ENCODE measurements at regions not wholly inside any gene's neighbourhood (a gene's known extent, or its start where the extent isn't known, plus 50 kb on each side); places are given as distances from the start of the nearest gene placed in this dataset.
"Not testable (repeated sequence)": the region's sequence is repeated elsewhere in the genome, so short reads cannot be mapped to it uniquely, and the experiment has no call there.

DNA sequence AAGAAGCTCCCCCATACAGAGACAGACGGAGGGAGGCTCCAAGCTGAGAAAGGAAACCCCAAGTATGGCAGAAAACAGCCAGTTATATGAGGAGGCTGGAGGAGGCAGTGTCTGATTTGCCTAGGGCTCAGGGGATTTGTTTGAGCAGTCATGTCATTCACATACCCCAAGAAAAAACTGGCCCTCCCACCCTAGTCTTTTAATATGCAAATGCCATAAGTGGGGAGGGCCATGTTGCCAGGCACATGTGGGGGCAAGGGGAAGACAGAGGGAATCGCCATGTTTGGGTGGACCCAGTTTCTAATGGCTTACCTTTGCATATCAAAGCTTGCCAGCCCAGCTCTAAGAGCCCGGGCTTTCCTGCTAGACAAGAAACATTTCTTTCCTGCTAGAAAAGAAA, 1163.8 kb downstream of the TAF11L14 start:
- Histone ChIP-seq H2AFZ (ENCODE audit: low read length) (no peak overlapping the region), H3K79me2 (ENCODE audit: control insufficient read depth, insufficient read depth, low read length) (no peaks in the 10 kb centered on the region)

DNA sequence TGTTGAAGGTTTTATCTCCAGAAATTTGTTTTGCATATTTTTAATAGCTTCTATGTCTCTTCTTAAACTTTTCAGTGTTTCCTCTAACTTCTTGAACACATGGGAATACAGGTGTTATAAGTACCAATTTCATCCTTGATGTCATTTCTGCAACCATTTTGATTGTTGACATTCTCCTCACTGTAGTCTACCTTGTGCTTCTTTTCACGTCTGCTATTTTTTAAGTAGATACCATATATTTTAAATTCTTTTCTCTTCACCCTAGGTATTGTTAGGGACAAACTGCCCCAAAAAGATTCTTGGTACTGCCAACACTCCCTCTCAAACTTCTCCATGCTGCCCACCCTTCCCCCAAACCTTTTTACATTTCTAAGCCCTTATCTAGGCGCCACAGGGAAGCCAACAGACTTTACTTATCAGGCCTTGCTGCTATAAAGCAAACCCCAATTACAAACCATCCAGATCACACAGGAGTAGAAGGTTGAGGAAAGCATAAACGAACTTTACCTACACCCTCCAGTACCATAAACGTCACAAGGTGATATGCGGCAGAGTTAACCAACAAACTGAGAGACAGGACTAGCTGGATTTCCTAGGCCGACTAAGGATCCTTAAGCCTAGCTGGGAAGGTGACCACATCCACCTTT, 1165.3 kb downstream of the TAF11L14 start:
- TF ChIP-seq, protein P1, sequence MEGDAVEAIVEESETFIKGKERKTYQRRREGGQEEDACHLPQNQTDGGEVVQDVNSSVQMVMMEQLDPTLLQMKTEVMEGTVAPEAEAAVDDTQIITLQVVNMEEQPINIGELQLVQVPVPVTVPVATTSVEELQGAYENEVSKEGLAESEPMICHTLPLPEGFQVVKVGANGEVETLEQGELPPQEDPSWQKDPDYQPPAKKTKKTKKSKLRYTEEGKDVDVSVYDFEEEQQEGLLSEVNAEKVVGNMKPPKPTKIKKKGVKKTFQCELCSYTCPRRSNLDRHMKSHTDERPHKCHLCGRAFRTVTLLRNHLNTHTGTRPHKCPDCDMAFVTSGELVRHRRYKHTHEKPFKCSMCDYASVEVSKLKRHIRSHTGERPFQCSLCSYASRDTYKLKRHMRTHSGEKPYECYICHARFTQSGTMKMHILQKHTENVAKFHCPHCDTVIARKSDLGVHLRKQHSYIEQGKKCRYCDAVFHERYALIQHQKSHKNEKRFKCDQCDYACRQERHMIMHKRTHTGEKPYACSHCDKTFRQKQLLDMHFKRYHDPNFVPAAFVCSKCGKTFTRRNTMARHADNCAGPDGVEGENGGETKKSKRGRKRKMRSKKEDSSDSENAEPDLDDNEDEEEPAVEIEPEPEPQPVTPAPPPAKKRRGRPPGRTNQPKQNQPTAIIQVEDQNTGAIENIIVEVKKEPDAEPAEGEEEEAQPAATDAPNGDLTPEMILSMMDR (conservative IDR thresholded peaks at IDR 0.05 in 1 of 2, IDR thresholded peaks at IDR 0.05 in 1 of 2; ENCODE audit: low read depth in 1 of 2, low read length in 2 of 2), result no peak
- no peak for TF ChIP-seq EZH2 (IDR thresholded peaks at IDR 0.05; ENCODE audit: low read length, missing control alignments)
- H3K4me1 ChIP-seq (ENCODE audit: control insufficient read depth, extremely low read depth, insufficient read depth, low read length), result no peaks in the 10 kb centered on the region
- H3K27me3 ChIP-seq (ENCODE audit: control insufficient read depth, insufficient read depth, low read length), result no peaks in the 10 kb centered on the region
- no peaks in the 10 kb centered on the region for H4K20me1 ChIP-seq (ENCODE audit: control insufficient read depth, extremely low read depth, insufficient read depth, low read length)
- no peak for DNase-seq (ENCODE audit: low read depth in 2 of 2)
- no peaks in the 10 kb centered on the region for H3K36me3 ChIP-seq (ENCODE audit: control insufficient read depth, insufficient read depth, low read length)
- no peak overlapping the region for H3K4me3 ChIP-seq (replicated peaks in 1 of 4; ENCODE audit: control extremely low read depth in 1 of 4, insufficient read depth in 1 of 4, low read depth in 3 of 4, low read length in 4 of 4)
- no peaks in the 10 kb centered on the region for H3K9me3 ChIP-seq (ENCODE audit: control insufficient read depth, insufficient read depth, low read depth, low read length)
- no peak overlapping the region for H3K4me2 ChIP-seq (ENCODE audit: extremely low read depth, insufficient read depth, low read length)
- H3K27ac ChIP-seq (ENCODE audit: insufficient read depth, low read length), result no peak overlapping the region
- H3K79me2 ChIP-seq (ENCODE audit: control insufficient read depth, insufficient read depth, low read length), result no peaks in the 10 kb centered on the region
- H2AFZ ChIP-seq (ENCODE audit: low read length), result no peak overlapping the region
- no peak overlapping the region for H3K9ac ChIP-seq (ENCODE audit: insufficient read depth, low read length)

More for the DNA sequence above, 1163.8 kb downstream of the TAF11L14 start:
- H3K9ac ChIP-seq (ENCODE audit: insufficient read depth, low read length), result no peak overlapping the region
- H3K4me1 ChIP-seq (ENCODE audit: control insufficient read depth, extremely low read depth, insufficient read depth, low read length), result no peaks in the 10 kb centered on the region
- H3K9me3 ChIP-seq (ENCODE audit: control insufficient read depth, insufficient read depth, low read depth, low read length), result no peaks in the 10 kb centered on the region
- no peaks in the 10 kb centered on the region for H4K20me1 ChIP-seq (ENCODE audit: control insufficient read depth, extremely low read depth, insufficient read depth, low read length)
- TF ChIP-seq EZH2 (IDR thresholded peaks at IDR 0.05; ENCODE audit: low read length, missing control alignments), result no peak
- TF ChIP-seq, protein P1 (conservative IDR thresholded peaks at IDR 0.05 in 1 of 2, IDR thresholded peaks at IDR 0.05 in 1 of 2; ENCODE audit: low read depth in 1 of 2, low read length in 2 of 2), result no peak
- no peaks in the 10 kb centered on the region for H3K36me3 ChIP-seq (ENCODE audit: control insufficient read depth, insufficient read depth, low read length)
- no peak overlapping the region for H3K4me3 ChIP-seq (replicated peaks in 1 of 4; ENCODE audit: control extremely low read depth in 1 of 4, insufficient read depth in 1 of 4, low read depth in 3 of 4, low read length in 4 of 4)
- H3K4me2 ChIP-seq (ENCODE audit: extremely low read depth, insufficient read depth, low read length), result no peak overlapping the region
- DNase-seq (ENCODE audit: low read depth in 2 of 2), result no peak
- H3K27me3 ChIP-seq (ENCODE audit: control insufficient read depth, insufficient read depth, low read length), result no peaks in the 10 kb centered on the region
- H3K27ac ChIP-seq (ENCODE audit: insufficient read depth, low read length), result no peak overlapping the region

DNA sequence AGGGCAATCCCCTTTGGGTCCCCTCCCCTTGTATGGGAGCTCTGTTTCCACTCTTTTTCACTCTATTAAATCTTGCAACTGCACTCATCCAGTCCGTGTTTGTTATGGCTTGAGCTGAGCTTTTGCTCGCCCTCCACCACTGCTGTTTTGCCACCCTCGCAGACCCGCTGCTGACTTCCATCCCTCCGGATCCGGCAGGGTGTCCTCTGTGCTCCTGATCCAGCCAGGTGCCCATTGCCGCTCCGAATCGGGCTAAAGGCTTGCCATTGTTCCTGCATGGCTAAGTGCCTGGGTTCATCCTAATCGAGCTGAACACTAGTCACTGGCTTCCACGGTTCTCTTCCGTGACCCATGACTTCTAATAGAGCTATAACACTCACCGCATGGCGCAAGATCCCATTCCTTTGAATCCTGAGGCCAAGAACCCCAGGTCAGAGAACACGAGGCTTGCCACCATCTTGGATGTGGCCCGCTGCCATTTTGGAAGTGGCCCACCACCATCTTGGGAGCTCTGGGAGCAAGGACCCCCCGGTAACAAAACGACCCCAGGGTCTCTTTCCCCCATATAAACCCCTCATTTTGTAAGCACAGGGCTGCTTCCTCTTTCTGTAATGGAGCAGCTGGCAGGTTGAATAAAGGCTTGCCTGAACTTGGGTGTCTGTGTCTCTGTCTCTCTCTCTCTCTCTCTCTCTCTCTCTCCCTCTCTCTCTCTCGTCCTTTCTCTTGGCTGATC, 1166.2 kb downstream of the TAF11L14 start:
- H2AFZ ChIP-seq (ENCODE audit: low read length), result no peak overlapping the region
- no peak overlapping the region for H3K4me3 ChIP-seq (replicated peaks in 1 of 4; ENCODE audit: control extremely low read depth in 1 of 4, insufficient read depth in 1 of 4, low read depth in 3 of 4, low read length in 4 of 4)
- no peaks in the 10 kb centered on the region for H3K4me1 ChIP-seq (ENCODE audit: control insufficient read depth, extremely low read depth, insufficient read depth, low read length)
- H3K27me3 ChIP-seq (ENCODE audit: control insufficient read depth, insufficient read depth, low read length), result no peaks in the 10 kb centered on the region
- no peaks in the 10 kb centered on the region for H4K20me1 ChIP-seq (ENCODE audit: control insufficient read depth, extremely low read depth, insufficient read depth, low read length)
- no peak overlapping the region for H3K27ac ChIP-seq (ENCODE audit: insufficient read depth, low read length)
- no peaks in the 10 kb centered on the region for H3K36me3 ChIP-seq (ENCODE audit: control insufficient read depth, insufficient read depth, low read length)
- no peak for TF ChIP-seq EZH2 (IDR thresholded peaks at IDR 0.05; ENCODE audit: low read length, missing control alignments)
- TF ChIP-seq, protein P1 (conservative IDR thresholded peaks at IDR 0.05 in 1 of 2, IDR thresholded peaks at IDR 0.05 in 1 of 2; ENCODE audit: low read depth in 1 of 2, low read length in 2 of 2), result no peak
- no peak overlapping the region for H3K4me2 ChIP-seq (ENCODE audit: extremely low read depth, insufficient read depth, low read length)
- no peak overlapping the region for H3K9ac ChIP-seq (ENCODE audit: insufficient read depth, low read length)
- H3K79me2 ChIP-seq (ENCODE audit: control insufficient read depth, insufficient read depth, low read length), result no peaks in the 10 kb centered on the region
- H3K9me3 ChIP-seq (ENCODE audit: control insufficient read depth, insufficient read depth, low read depth, low read length), result no peaks in the 10 kb centered on the region
- DNase-seq (ENCODE audit: low read depth in 2 of 2), result no peak

DNA sequence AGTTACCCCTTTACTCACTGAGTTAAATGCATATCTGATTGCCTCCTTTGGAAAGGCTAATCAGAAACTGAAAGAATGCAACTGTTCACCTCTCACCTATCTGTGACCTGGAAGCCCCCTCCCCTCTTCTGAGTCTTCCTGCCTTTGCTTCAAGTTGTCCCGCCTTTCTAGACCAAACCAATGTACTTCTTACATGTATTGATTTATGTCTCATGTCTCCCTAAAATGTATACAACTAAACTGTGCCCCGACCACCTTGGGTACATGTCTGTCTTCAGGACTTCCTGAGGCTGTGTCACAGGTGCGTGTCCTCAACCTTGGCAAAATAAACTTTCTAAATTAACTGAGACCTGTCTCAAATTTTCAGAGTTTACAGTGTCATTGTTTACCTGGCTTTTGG, 1167.2 kb downstream of the TAF11L14 start:
- not testable (repeated sequence) for H3K27ac ChIP-seq (ENCODE audit: insufficient read depth, low read length); H3K79me2 ChIP-seq (ENCODE audit: control insufficient read depth, insufficient read depth, low read length); H3K4me2 ChIP-seq (ENCODE audit: extremely low read depth, insufficient read depth, low read length); H2AFZ ChIP-seq (ENCODE audit: low read length); H4K20me1 ChIP-seq (ENCODE audit: control insufficient read depth, extremely low read depth, insufficient read depth, low read length); H3K36me3 ChIP-seq (ENCODE audit: control insufficient read depth, insufficient read depth, low read length); H3K9ac ChIP-seq (ENCODE audit: insufficient read depth, low read length); H3K4me1 ChIP-seq (ENCODE audit: control insufficient read depth, extremely low read depth, insufficient read depth, low read length); DNase-seq (ENCODE audit: low read depth in 2 of 2); H3K4me3 ChIP-seq (replicated peaks in 1 of 4; ENCODE audit: control extremely low read depth in 1 of 4, insufficient read depth in 1 of 4, low read depth in 3 of 4, low read length in 4 of 4); H3K9me3 ChIP-seq (ENCODE audit: control insufficient read depth, insufficient read depth, low read depth, low read length); H3K27me3 ChIP-seq (ENCODE audit: control insufficient read depth, insufficient read depth, low read length)
